ENCODE measurements at regions not wholly inside any gene's neighbourhood (a gene's known extent, or its start where the extent isn't known, plus 50 kb on each side); places are given as distances from the start of the nearest gene placed in this dataset.

DNA sequence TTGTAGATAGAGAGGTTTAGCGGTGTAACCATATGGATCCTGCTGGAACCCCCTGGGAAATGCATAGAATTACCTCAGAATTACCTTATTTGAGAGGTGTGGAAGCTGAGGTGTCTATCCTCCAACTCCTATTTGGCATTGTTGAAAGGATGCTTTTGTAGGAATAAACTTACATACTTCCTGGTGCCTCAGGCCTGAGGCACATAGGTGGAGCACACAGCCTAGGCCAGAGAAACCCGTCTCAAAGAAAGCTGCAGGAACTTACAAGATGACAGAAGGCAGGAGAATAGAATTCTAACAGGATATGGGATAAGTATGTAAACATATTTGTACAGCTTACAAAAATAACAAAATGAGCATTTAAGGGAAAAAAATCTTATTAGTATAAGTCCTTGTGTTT, 1507.2 kb upstream of the ZEB2 start:
- H3K27me3 Mint-ChIP-seq: no peaks in the 10 kb centered on the region
- H3K4me3 Mint-ChIP-seq: no peak overlapping the region
- ATAC-seq (no peak), DNase-seq (no peak)
- H3K4me1 Mint-ChIP-seq: no peaks in the 10 kb centered on the region
- H3K9me3 ChIP-seq (ENCODE audit: control insufficient read depth, low read length, poor library complexity, severe bottlenecking): no peaks in the 10 kb centered on the region
- no peaks in the 10 kb centered on the region for H3K36me3 Mint-ChIP-seq (ENCODE audit: low read depth)
- no peak overlapping the region for H3K27ac Mint-ChIP-seq

DNA sequence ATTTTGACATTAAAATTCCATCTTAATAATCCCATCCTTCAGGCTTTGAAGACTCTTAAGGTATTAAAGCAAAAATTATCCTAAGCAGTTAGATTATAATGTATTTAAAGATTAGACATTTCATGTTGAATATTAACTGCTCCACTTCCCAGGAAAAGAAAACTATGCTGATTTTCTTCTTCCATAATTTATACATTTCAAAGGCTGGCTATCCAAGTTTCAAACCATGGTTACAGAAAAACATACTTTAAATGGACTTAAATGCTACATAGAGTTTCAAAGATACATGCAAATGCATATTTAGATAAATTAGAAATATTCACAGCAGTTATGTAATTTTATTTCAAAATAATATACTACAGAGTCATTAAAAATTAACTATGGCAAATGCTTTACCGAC, 1505.6 kb upstream of the ZEB2 start:
- H3K9me3 ChIP-seq (ENCODE audit: control insufficient read depth, low read length, poor library complexity, severe bottlenecking): no peaks in the 10 kb centered on the region
- DNase-seq (no peak), ATAC-seq (no peak)
- no peak overlapping the region for H3K27ac Mint-ChIP-seq
- no peaks in the 10 kb centered on the region for H3K4me1 Mint-ChIP-seq
- H3K27me3 Mint-ChIP-seq: no peaks in the 10 kb centered on the region
- H3K4me3 Mint-ChIP-seq: no peak overlapping the region
- H3K36me3 Mint-ChIP-seq (ENCODE audit: low read depth): no peaks in the 10 kb centered on the region

- Mint-ChIP-seq H3K36me3 (ENCODE audit: low read depth) (no peaks in the 10 kb centered on the region), H3K27me3 (no peaks in the 10 kb centered on the region), H3K4me3 (no peak overlapping the region), H3K27ac (no peak overlapping the region), H3K4me1 (no peaks in the 10 kb centered on the region)
- ATAC-seq (no peak), DNase-seq (no peak)
- no peaks in the 10 kb centered on the region for H3K9me3 ChIP-seq (ENCODE audit: control insufficient read depth, low read length, poor library complexity, severe bottlenecking)
Measured at GRCh38 chr2:146024212-146024743, 1504.4 kb upstream of the ZEB2 start.

GRCh38 chr2:146004462-146004861, 1484.5 kb upstream of the ZEB2 start:
- ATAC-seq: no peak
- Mint-ChIP-seq H3K4me1 (no peaks in the 10 kb centered on the region), H3K27ac (no peak overlapping the region), H3K27me3 (no peaks in the 10 kb centered on the region), H3K4me3 (no peak overlapping the region), H3K36me3 (ENCODE audit: low read depth) (no peaks in the 10 kb centered on the region)
- no peak for DNase-seq
- no peaks in the 10 kb centered on the region for H3K9me3 ChIP-seq (ENCODE audit: control insufficient read depth, low read length, poor library complexity, severe bottlenecking)

DNA sequence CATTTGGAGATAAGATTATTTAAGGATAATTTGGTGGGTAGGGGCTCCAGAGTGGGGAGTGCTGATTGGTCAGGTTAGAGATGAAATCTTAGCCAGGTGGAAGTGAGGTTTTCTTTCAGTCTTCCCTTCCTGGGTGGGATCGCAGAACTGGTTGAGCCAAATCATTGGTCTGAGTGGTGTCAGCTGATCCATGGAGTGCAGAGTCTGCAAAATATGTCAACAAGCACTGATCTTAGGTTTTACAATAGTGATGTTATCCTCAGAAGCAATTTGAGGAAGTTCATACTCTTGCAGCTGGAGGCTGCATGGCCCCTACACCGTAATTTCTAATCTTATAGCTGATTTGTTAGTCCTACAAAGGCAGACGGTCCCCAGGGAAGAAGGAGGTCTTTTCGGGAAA, 1483.4 kb upstream of the ZEB2 start:
- no peak for DNase-seq
- ATAC-seq: no peak
- no peaks in the 10 kb centered on the region for H3K9me3 ChIP-seq (ENCODE audit: control insufficient read depth, low read length, poor library complexity, severe bottlenecking)
- no peak overlapping the region for H3K27ac Mint-ChIP-seq
- H3K4me3 Mint-ChIP-seq: no peak overlapping the region
- no peaks in the 10 kb centered on the region for H3K36me3 Mint-ChIP-seq (ENCODE audit: low read depth)
- no peaks in the 10 kb centered on the region for H3K4me1 Mint-ChIP-seq
- H3K27me3 Mint-ChIP-seq: no peaks in the 10 kb centered on the region

DNA sequence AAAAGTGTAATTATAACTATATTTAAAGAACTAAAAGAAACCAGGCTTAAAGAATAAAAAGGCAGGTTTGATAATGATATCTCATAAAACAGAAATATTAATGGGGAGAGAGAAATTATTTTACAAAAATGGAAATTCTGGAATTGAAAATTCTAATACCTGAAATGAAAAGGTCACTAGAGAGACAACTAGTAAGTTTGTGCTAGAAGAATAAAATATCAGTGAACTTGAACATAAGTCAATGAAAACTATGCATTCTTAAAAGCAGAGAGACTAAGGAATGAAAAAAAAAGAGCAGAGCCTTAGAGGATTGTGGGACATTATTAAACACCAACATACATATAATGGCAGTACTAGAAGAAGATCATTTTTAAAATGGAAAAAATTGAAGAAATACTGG, 1475.0 kb upstream of the ZEB2 start:
- Mint-ChIP-seq H3K27me3 (no peaks in the 10 kb centered on the region), H3K4me3 (no peak overlapping the region), H3K4me1 (no peaks in the 10 kb centered on the region), H3K27ac (no peak overlapping the region), H3K36me3 (ENCODE audit: low read depth) (no peaks in the 10 kb centered on the region)
- DNase-seq: no peak
- ATAC-seq: no peak
- no peaks in the 10 kb centered on the region for H3K9me3 ChIP-seq (ENCODE audit: control insufficient read depth, low read length, poor library complexity, severe bottlenecking)

DNA sequence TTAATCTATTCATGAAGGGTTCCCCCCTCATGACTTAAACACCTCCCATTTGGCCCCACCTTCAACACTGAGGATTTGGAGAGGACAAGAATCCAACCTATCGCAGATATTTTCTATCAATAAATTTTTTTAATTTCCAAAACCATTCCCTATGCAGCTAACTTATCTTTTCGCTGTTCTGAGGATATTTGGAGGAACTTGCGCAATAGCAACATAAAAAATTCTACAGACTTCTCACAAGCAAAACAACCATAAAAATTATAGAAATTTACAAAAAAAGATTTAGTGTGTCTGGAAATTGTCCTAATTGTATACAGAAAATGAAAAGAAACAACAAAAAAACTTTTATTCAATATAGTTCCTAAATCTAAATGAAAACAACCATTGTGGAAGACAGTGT, 1472.7 kb upstream of the ZEB2 start:
- no peak for DNase-seq
- H3K36me3 Mint-ChIP-seq (ENCODE audit: low read depth): no peaks in the 10 kb centered on the region
- H3K27me3 Mint-ChIP-seq: no peaks in the 10 kb centered on the region

DNA sequence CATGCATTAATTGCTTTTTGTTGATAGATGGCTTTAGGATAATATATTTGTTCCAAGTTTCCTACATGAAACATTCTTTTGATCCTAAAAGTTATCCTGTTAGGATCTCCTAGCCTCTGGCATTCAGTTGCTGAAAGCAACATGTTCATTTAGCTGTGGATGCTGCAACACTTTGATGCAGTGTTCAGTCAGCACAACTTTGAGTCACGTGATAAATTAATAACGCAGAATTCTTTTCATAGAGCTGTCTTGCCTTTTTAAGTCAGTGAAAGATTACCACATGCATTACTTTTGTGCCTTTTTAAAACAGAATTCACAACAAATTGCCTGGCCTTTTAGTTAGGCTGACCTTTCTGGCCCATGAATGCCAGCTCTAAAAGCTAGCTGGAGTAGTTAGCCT, 1467.9 kb upstream of the ZEB2 start:
- H3K4me3 Mint-ChIP-seq: no peak overlapping the region
- no peak for DNase-seq
- ATAC-seq: no peak
- no peaks in the 10 kb centered on the region for H3K36me3 Mint-ChIP-seq (ENCODE audit: low read depth)
- no peaks in the 10 kb centered on the region for H3K9me3 ChIP-seq (ENCODE audit: control insufficient read depth, low read length, poor library complexity, severe bottlenecking)
- no peak overlapping the region for H3K27ac Mint-ChIP-seq
- H3K27me3 Mint-ChIP-seq: no peaks in the 10 kb centered on the region
- H3K4me1 Mint-ChIP-seq: no peaks in the 10 kb centered on the region

More for the DNA sequence above, 1472.7 kb upstream of the ZEB2 start:
- ATAC-seq: no peak
- no peaks in the 10 kb centered on the region for H3K9me3 ChIP-seq (ENCODE audit: control insufficient read depth, low read length, poor library complexity, severe bottlenecking)
- Mint-ChIP-seq H3K27ac (no peak overlapping the region), H3K4me3 (no peak overlapping the region), H3K4me1 (no peaks in the 10 kb centered on the region)

DNA sequence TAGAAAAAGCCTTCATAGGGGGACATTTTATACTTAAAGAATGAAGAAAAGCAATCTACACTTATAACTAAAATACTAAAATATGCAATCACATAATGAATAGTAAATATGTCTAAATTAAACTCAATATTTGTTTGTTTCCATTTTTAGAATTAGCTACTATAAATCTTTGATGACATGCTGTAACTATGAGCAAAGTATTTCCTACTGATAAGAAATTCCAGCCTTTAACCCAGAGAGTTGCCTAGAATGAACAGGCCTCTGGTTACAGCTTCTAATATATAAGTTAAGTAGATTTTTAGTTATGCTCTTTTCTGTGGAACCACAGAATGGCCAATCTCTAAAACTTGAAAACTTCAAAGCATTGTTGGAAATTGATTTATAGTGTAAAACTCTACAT, 1465.6 kb upstream of the ZEB2 start:
- no peak overlapping the region for H3K4me3 Mint-ChIP-seq
- H3K27ac Mint-ChIP-seq: no peak overlapping the region
- no peaks in the 10 kb centered on the region for H3K4me1 Mint-ChIP-seq
- ATAC-seq (no peak), DNase-seq (no peak)
- no peaks in the 10 kb centered on the region for H3K27me3 Mint-ChIP-seq
- no peaks in the 10 kb centered on the region for H3K9me3 ChIP-seq (ENCODE audit: control insufficient read depth, low read length, poor library complexity, severe bottlenecking)
- no peaks in the 10 kb centered on the region for H3K36me3 Mint-ChIP-seq (ENCODE audit: low read depth)

DNA sequence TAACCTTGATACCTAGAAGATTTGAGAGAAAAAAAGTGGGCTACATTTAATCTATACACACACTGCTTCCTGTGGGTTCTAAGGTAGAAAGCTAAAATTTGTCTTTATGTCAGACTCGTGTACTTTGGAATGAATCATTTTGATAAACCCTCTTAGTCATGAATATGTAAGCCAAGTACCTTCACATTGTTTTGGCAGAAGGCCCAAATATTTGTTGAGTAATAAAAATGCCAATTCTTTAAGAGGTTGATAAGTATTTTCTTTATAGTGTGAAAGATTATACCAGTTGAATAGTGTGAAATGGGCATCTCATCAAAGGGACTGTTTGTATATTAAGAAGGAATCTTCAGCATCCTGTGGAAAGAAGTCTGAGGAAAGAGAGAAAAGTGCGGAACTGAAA, 1464.7 kb upstream of the ZEB2 start:
- H3K9me3 ChIP-seq (ENCODE audit: control insufficient read depth, low read length, poor library complexity, severe bottlenecking): no peaks in the 10 kb centered on the region
- DNase-seq (no peak), ATAC-seq (no peak)
- Mint-ChIP-seq H3K27ac (no peak overlapping the region), H3K27me3 (no peaks in the 10 kb centered on the region), H3K4me1 (no peaks in the 10 kb centered on the region), H3K36me3 (ENCODE audit: low read depth) (no peaks in the 10 kb centered on the region), H3K4me3 (no peak overlapping the region)

DNA sequence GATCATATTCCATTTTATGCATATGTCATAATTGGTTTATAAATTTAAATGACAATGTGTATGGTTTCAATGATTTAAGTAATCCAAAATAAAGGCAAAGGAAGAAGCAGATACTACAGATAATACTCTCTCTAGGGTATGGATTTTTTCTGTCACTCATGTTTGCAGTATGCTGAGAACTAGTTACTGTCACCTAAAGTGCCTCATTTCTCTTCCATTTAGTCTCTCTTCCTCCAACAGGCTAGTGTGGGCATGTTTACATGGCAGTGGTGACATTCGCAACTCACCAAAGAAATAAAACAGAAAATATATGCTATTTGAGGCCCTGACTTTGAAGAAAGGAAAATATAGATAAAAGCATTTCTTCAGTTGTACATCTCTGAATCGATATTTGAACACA, 1460.4 kb upstream of the ZEB2 start:
- H3K4me3 Mint-ChIP-seq: no peak overlapping the region
- H3K9me3 ChIP-seq (ENCODE audit: control insufficient read depth, low read length, poor library complexity, severe bottlenecking): no peaks in the 10 kb centered on the region
- no peaks in the 10 kb centered on the region for H3K4me1 Mint-ChIP-seq
- no peak overlapping the region for H3K27ac Mint-ChIP-seq
- ATAC-seq (no peak), DNase-seq (no peak)
- no peaks in the 10 kb centered on the region for H3K27me3 Mint-ChIP-seq
- H3K36me3 Mint-ChIP-seq (ENCODE audit: low read depth): no peaks in the 10 kb centered on the region

DNA sequence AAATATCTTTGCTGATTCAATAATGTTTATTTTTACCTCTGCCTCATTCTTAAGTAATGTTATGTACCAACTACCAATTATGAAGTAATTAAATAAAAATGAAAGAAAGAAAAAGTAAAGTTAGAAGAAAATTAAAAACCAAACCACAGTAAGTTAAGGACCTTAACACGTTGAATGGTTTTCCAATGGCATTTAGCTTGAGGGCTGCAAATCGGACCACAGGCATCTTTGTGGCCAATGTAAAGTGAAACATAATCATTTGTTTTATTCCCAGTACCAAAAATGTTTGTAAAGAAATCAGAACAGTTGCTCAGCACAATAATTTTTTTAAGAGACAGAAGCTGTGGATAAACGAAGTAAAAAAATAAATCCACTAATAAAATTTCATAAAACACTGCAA, 1455.5 kb upstream of the ZEB2 start:
- ATAC-seq: no peak
- Mint-ChIP-seq H3K27me3 (no peaks in the 10 kb centered on the region), H3K27ac (no peak overlapping the region), H3K4me3 (no peak overlapping the region), H3K36me3 (ENCODE audit: low read depth) (no peaks in the 10 kb centered on the region), H3K4me1 (no peaks in the 10 kb centered on the region)
- DNase-seq: no peak
- no peaks in the 10 kb centered on the region for H3K9me3 ChIP-seq (ENCODE audit: control insufficient read depth, low read length, poor library complexity, severe bottlenecking)

DNA sequence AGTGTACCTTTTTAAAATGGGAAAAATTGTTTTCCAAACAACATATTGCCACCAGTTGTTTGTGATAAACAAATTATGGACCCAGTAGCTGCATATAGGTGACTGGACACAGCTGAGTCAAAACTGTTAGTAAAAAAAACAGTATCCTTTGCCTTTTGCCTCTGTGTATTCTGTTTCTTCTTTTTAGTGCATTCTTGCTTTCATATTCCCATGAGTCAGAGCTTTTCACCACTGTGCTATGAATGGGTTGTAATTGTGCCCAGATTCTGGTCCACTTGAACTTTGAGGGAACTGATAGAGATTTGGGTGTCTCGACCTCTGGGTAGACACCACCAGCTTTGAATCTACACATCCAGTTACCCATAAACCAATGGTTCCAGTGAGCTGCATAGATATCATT, 1441.9 kb upstream of the ZEB2 start:
- H3K27ac Mint-ChIP-seq: no peak overlapping the region
- H3K27me3 Mint-ChIP-seq: no peaks in the 10 kb centered on the region
- H3K4me3 Mint-ChIP-seq: no peak overlapping the region
- no peaks in the 10 kb centered on the region for H3K36me3 Mint-ChIP-seq (ENCODE audit: low read depth)
- ATAC-seq (no peak), DNase-seq (no peak)
- H3K9me3 ChIP-seq (ENCODE audit: control insufficient read depth, low read length, poor library complexity, severe bottlenecking): no peaks in the 10 kb centered on the region
- H3K4me1 Mint-ChIP-seq: no peaks in the 10 kb centered on the region

DNA sequence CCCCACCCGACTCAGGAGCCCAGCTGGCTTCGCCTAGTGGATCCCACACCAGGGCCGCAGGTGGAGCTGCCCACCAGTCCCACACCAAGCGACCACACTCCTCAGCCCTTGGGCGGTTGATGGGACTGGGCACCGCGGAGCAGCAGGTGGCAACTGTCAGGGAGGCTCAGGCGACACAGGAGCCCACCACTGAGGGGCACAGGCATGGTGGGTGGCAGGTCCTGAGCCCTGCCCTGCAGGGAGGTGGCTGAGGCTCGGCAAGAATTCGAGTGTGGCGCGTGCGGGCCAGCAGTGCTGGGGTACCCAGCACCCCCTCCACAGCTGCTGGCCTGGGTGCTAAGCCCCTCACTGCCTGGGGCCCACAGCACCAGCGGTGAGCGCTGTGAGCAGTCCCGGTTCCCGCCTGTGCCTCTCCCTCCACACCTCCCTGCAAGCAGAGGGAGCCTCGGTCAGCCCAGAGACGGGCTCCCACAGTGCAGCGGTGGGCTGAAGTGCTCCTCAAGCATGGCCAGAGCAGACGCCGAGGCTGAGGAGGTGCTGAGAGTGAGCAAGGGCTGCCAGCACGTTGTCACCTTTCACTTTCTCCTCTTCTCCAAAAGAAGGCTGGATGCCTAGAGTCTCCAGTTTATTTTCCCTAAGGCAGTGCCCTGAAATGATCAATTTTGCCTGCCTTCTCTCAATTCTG, 1440.7 kb upstream of the ZEB2 start:
- Mint-ChIP-seq H3K36me3 (ENCODE audit: low read depth) (no peaks in the 10 kb centered on the region), H3K4me1 (no peaks in the 10 kb centered on the region), H3K27ac (no peak overlapping the region), H3K4me3 (no peak overlapping the region), H3K27me3 (no peaks in the 10 kb centered on the region)
- no peak for DNase-seq
- no peaks in the 10 kb centered on the region for H3K9me3 ChIP-seq (ENCODE audit: control insufficient read depth, low read length, poor library complexity, severe bottlenecking)
- ATAC-seq: no peak
